Astrocyte (in vitro differentiated cells and primary cell): ENCODE measurements at regions not wholly inside any gene's neighbourhood (a gene's known extent, or its start where the extent isn't known, plus 50 kb on each side); places are given as distances from the start of the nearest gene placed in this dataset.

Source experiments
- DNase-seq: peaks from one replicate; pipeline ENCODE4 v3.0.0-alpha.2; 2010; ENCODE audit warnings: low read depth
- FAIRE-seq: peaks from 2 replicates; lab custom pipeline; 2011; peaks lifted over from hg19 to GRCh38; lab: Jason Lieb, UNC
- H2AFZ ChIP-seq: 2 replicates; pipeline ENCODE4 v1.6.0; 2012; ENCODE audit warnings: low read depth, low read length, inconsistent platforms
- H3K27ac ChIP-seq: 2 replicates; pipeline ENCODE4 v1.5.1; 2011; ENCODE audit warnings: low read depth, low read length, inconsistent platforms
- H3K27me3 ChIP-seq: 2 replicates; pipeline ENCODE4 v1.6.0; 2011; ENCODE audit warnings: low read length, inconsistent platforms; ENCODE audit not compliant: insufficient read depth
- H3K36me3 ChIP-seq: 2 replicates; pipeline ENCODE4 v1.5.1; 2011; ENCODE audit warnings: low read length, inconsistent platforms; ENCODE audit not compliant: insufficient read depth
- H3K4me1 ChIP-seq: 2 replicates; pipeline ENCODE4 v1.5.1; 2011; ENCODE audit warnings: low read length, inconsistent platforms; ENCODE audit not compliant: insufficient read depth
- H3K4me2 ChIP-seq: 2 replicates; pipeline ENCODE4 v1.6.0; 2012; ENCODE audit warnings: low read length, inconsistent platforms
- H3K4me3 ChIP-seq: 2 replicates; pipeline ENCODE4 v1.5.1; 2011; ENCODE audit warnings: low read depth, mild to moderate bottlenecking, low read length, inconsistent platforms; ENCODE audit not compliant: insufficient read depth
- H3K79me2 ChIP-seq: 2 replicates; pipeline ENCODE4 v1.6.0; 2012; ENCODE audit warnings: mild to moderate bottlenecking, low read length, inconsistent platforms; ENCODE audit not compliant: insufficient read depth
- H3K9ac ChIP-seq: 2 replicates; pipeline ENCODE4 v1.6.0; 2012; ENCODE audit warnings: mild to moderate bottlenecking, low read length, inconsistent platforms
- H3K9me3 ChIP-seq: 2 replicates; pipeline ENCODE4 v1.5.1; 2012; ENCODE audit warnings: low read depth, mild to moderate bottlenecking, low read length, inconsistent platforms; ENCODE audit not compliant: insufficient read depth
- H4K20me1 ChIP-seq: 2 replicates; pipeline ENCODE4 v1.6.0; 2012; ENCODE audit warnings: low read length, inconsistent platforms; ENCODE audit not compliant: insufficient read depth
- H3K27ac Mint-ChIP-seq: one replicate; pipeline ENCODE4 v1.8.0; 2021; ENCODE audit warnings: mild to moderate bottlenecking, mixed read lengths; ENCODE audit not compliant: unreplicated experiment
- H3K27me3 Mint-ChIP-seq: one replicate; pipeline ENCODE4 v1.8.0; 2021; ENCODE audit warnings: low read depth, mixed read lengths; ENCODE audit not compliant: unreplicated experiment
- H3K36me3 Mint-ChIP-seq: one replicate; pipeline ENCODE4 v1.8.0; 2021; ENCODE audit warnings: low read depth, mixed read lengths; ENCODE audit not compliant: unreplicated experiment
- H3K4me1 Mint-ChIP-seq: one replicate; pipeline ENCODE4 v1.8.0; 2021; ENCODE audit warnings: low read depth, mixed read lengths; ENCODE audit not compliant: unreplicated experiment
- H3K4me3 Mint-ChIP-seq: one replicate; pipeline ENCODE4 v1.8.0; 2021; ENCODE audit warnings: mild to moderate bottlenecking, moderate library complexity, mixed read lengths; ENCODE audit not compliant: unreplicated experiment
- H3K9me3 Mint-ChIP-seq: one replicate; pipeline ENCODE4 v1.8.0; 2021; ENCODE audit warnings: mild to moderate bottlenecking, mixed read lengths; ENCODE audit not compliant: unreplicated experiment
- CTCF ChIP-seq: IDR thresholded peaks from 2 replicates; pipeline ENCODE4 v1.5.1; 2011; ENCODE audit warnings: low read depth, mild to moderate bottlenecking, inconsistent platforms, low read length, moderate library complexity; ENCODE audit not compliant: insufficient read depth
- EZH2 ChIP-seq: IDR thresholded peaks from 2 replicates; pipeline ENCODE4 v1.6.1; 2012; ENCODE audit warnings: mild to moderate bottlenecking, low read length, inconsistent platforms; ENCODE audit not compliant: insufficient read depth

DNA sequence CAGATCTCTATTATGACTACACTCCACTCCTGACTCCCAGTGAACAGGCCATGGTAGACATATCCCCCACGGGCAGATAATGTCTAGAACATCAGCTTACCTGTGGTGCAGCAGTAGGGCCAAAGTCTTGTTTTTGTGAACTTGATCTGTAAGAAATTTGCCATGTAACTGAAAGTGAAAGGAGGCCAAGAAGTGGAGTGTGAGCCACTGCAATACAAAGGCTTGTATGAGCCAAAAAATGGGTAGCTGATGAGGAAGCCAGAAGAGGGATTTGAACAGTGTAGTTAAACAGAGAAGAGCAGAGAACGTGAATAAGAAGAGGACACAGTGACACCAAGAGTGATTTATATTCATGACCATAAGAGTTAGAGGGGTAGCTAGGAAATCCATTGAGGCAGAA is 361.7 kb downstream of the DMRT2 start:
- no peak for TF ChIP-seq EZH2
- DNase-seq (no peak), FAIRE-seq (no peak)
- no peaks in the 10 kb centered on the region for H3K4me1 Mint-ChIP-seq
- Histone ChIP-seq H3K27ac (no peak overlapping the region), H2AFZ (no peak overlapping the region), H3K4me1 (no peaks in the 10 kb centered on the region), H3K27me3 (no peaks in the 10 kb centered on the region), H3K9me3 (no peaks in the 10 kb centered on the region), H3K36me3 (no peaks in the 10 kb centered on the region), H3K4me3 (no peak overlapping the region), H3K4me2 (no peak overlapping the region), H4K20me1 (no peaks in the 10 kb centered on the region), H3K79me2 (no peaks in the 10 kb centered on the region), H3K9ac (no peak overlapping the region)
- H3K9me3 Mint-ChIP-seq = no peaks in the 10 kb centered on the region
- H3K36me3 Mint-ChIP-seq = no peaks in the 10 kb centered on the region
- no peak overlapping the region for H3K27ac Mint-ChIP-seq
- peaks cover 20% of the 10 kb centered on the region for H3K27me3 Mint-ChIP-seq
- no peak overlapping the region for H3K4me3 Mint-ChIP-seq

DNA sequence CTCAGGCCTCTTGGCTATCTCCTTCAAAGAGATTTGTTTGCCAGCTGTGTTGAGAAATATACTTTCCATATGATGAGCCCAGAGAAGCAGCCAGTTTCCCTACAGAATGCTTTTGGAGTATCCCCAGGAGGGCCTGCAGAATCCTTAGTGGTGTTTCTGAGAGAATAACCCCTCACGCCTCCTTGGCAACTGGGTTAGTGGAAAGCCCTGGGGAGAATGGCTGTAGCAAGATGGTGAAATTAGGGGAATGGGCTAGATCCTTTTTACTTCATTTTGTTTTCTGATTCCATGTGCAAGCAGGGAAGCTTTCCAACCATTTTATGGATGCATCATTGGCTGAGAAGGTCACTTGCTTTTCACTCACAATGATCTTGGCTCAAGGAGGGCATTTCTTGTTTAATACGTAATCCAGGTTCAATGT is 364.6 kb downstream of the DMRT2 start:
- FAIRE-seq = no peak
- H3K9me3 Mint-ChIP-seq = no peaks in the 10 kb centered on the region

DNA sequence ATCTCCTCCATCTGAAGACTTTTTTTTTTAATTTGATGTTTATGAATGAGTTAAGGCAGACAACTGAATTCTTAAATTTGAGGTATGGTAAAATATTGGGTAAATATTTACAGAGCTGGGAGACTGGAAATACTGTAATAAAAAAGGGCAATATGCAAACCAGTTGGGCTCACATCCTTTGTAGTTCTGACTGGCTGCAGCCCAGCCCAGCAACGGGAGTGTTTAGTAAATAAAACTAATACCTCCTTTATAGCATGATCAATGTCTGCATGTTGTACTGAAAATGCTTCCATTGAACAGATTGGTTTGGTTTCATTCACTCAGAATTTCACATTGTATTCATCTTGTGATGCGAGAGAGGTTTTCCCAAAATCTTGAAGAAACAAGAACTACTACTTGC is 365.0 kb downstream of the DMRT2 start:
- H4K20me1 ChIP-seq = no peaks in the 10 kb centered on the region
- no peak overlapping the region for H3K27ac ChIP-seq
- Mint-ChIP-seq H3K27ac (no peak overlapping the region), H3K9me3 (no peaks in the 10 kb centered on the region), H3K4me1 (no peaks in the 10 kb centered on the region), H3K4me3 (no peak overlapping the region), H3K27me3 (peaks cover 20% of the 10 kb centered on the region), H3K36me3 (no peaks in the 10 kb centered on the region)
- DNase-seq (no peak), FAIRE-seq (no peak)
- H3K9ac ChIP-seq = no peak overlapping the region
- H3K4me2 ChIP-seq = no peak overlapping the region
- H3K4me3 ChIP-seq = no peak overlapping the region
- H3K4me1 ChIP-seq = no peaks in the 10 kb centered on the region
- H3K36me3 ChIP-seq = no peaks in the 10 kb centered on the region
- no peaks in the 10 kb centered on the region for H3K27me3 ChIP-seq
- TF ChIP-seq CTCF (no peak), EZH2 (no peak)
- no peak overlapping the region for H2AFZ ChIP-seq
- H3K79me2 ChIP-seq = no peaks in the 10 kb centered on the region
- H3K9me3 ChIP-seq = no peaks in the 10 kb centered on the region

More for the DNA sequence above, 364.6 kb downstream of the DMRT2 start:
- Mint-ChIP-seq H3K27me3 (peaks cover 20% of the 10 kb centered on the region), H3K36me3 (no peaks in the 10 kb centered on the region), H3K27ac (no peak overlapping the region), H3K4me1 (no peaks in the 10 kb centered on the region), H3K4me3 (no peak overlapping the region)
- no peaks in the 10 kb centered on the region for H3K27me3 ChIP-seq
- H3K27ac ChIP-seq = no peak overlapping the region
- H3K4me1 ChIP-seq = no peaks in the 10 kb centered on the region
- no peak overlapping the region for H3K4me2 ChIP-seq
- TF ChIP-seq CTCF (no peak), EZH2 (no peak)
- H4K20me1 ChIP-seq = no peaks in the 10 kb centered on the region
- no peak for DNase-seq
- H3K9me3 ChIP-seq = no peaks in the 10 kb centered on the region
- no peak overlapping the region for H3K4me3 ChIP-seq
- H3K9ac ChIP-seq = no peak overlapping the region
- no peaks in the 10 kb centered on the region for H3K36me3 ChIP-seq
- H3K79me2 ChIP-seq = no peaks in the 10 kb centered on the region
- no peak overlapping the region for H2AFZ ChIP-seq
